ENCODE measurements at regions not wholly inside any gene's neighbourhood (a gene's known extent, or its start where the extent isn't known, plus 50 kb on each side); places are given as distances from the start of the nearest gene placed in this dataset.

GRCh38 chr10:23834091-23834490 is 374.8 kb upstream of the KIAA1217 start:
- no peaks in the 10 kb centered on the region for H3K36me3 ChIP-seq (ENCODE audit: control insufficient read depth in 2 of 2, insufficient read depth in 1 of 2, low read length in 2 of 2)
- POLR2A ChIA-PET = no interaction called here
- H3K4me3 ChIP-seq (ENCODE audit: low read depth, low read length) = no peak overlapping the region
- H3K27ac ChIP-seq (ENCODE audit: extremely low read depth, low read depth, low read length) = no peak overlapping the region
- no peaks in the 10 kb centered on the region for H3K9me3 ChIP-seq (ENCODE audit: control insufficient read depth, insufficient read depth, low read depth, low read length)
- TF ChIP-seq ZNF768 (tag by site-specific recombination; IDR thresholded peaks at IDR 0.05) (no peak), SCRT1 (tag by site-specific recombination; IDR thresholded peaks at IDR 0.05; ENCODE audit: borderline replicate concordance) (no peak), ZNF558 (tag by site-specific recombination; IDR thresholded peaks at IDR 0.05) (no peak), ZNF114 (tag by site-specific recombination; IDR thresholded peaks at IDR 0.05) (no peak), ZNF585B (tag by site-specific recombination; IDR thresholded peaks at IDR 0.05) (no peak), ZNF146 (tag by site-specific recombination; IDR thresholded peaks at IDR 0.05) (no peak)
- TF ChIP-seq, protein P1, sequence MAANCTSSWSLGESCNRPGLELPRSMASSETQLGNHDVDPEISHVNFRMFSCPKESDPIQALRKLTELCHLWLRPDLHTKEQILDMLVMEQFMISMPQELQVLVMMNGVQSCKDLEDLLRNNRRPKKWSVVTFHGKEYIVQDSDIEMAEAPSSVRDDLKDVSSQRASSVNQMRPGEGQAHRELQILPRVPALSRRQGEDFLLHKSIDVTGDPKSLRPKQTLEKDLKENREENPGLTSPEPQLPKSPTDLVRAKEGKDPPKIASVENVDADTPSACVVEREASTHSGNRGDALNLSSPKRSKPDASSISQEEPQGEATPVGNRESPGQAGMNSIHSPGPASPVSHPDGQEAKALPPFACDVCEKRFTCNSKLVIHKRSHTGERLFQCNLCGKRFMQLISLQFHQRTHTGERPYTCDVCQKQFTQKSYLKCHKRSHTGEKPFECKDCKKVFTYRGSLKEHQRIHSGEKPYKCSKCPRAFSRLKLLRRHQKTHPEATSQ (tag by site-specific recombination; IDR thresholded peaks at IDR 0.05) = no peak
- TF ChIP-seq, protein P2, sequence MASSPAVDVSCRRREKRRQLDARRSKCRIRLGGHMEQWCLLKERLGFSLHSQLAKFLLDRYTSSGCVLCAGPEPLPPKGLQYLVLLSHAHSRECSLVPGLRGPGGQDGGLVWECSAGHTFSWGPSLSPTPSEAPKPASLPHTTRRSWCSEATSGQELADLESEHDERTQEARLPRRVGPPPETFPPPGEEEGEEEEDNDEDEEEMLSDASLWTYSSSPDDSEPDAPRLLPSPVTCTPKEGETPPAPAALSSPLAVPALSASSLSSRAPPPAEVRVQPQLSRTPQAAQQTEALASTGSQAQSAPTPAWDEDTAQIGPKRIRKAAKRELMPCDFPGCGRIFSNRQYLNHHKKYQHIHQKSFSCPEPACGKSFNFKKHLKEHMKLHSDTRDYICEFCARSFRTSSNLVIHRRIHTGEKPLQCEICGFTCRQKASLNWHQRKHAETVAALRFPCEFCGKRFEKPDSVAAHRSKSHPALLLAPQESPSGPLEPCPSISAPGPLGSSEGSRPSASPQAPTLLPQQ (tag by site-specific recombination; IDR thresholded peaks at IDR 0.05) = no peak
- CTCF ChIA-PET = no interaction called here
- H3K4me1 ChIP-seq (ENCODE audit: control insufficient read depth, insufficient read depth, low read length) = no peaks in the 10 kb centered on the region

- CTCF ChIA-PET = no interaction called here
- TF ChIP-seq ZNF335 (tag by site-specific recombination; conservative IDR thresholded peaks at IDR 0.05) = no peak
- TF ChIP-seq ZNF138 (tag by site-specific recombination; IDR thresholded peaks at IDR 0.05; ENCODE audit: borderline replicate concordance) = no peak
- TF ChIP-seq TRIM28 (IDR thresholded peaks at IDR 0.05; ENCODE audit: borderline replicate concordance, low read length) = no peak
- no peak for TF ChIP-seq ZNF169 (tag by site-specific recombination; IDR thresholded peaks at IDR 0.05)
- TF ChIP-seq, protein P3, sequence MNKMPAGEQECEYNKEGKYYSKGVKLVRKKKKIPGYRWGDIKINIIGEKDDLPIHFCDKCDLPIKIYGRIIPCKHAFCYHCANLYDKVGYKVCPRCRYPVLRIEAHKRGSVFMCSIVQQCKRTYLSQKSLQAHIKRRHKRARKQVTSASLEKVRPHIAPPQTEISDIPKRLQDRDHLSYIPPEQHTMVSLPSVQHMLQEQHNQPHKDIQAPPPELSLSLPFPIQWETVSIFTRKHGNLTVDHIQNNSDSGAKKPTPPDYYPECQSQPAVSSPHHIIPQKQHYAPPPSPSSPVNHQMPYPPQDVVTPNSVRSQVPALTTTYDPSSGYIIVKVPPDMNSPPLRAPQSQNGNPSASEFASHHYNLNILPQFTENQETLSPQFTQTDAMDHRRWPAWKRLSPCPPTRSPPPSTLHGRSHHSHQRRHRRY (tag by site-specific recombination; IDR thresholded peaks at IDR 0.05) = no peak
- TF ChIP-seq ZBTB48 (tag by site-specific recombination; IDR thresholded peaks at IDR 0.05) = no peak
- no peak for TF ChIP-seq IKZF3 (tag by site-specific recombination; IDR thresholded peaks at IDR 0.05)
- TF ChIP-seq, protein P4, sequence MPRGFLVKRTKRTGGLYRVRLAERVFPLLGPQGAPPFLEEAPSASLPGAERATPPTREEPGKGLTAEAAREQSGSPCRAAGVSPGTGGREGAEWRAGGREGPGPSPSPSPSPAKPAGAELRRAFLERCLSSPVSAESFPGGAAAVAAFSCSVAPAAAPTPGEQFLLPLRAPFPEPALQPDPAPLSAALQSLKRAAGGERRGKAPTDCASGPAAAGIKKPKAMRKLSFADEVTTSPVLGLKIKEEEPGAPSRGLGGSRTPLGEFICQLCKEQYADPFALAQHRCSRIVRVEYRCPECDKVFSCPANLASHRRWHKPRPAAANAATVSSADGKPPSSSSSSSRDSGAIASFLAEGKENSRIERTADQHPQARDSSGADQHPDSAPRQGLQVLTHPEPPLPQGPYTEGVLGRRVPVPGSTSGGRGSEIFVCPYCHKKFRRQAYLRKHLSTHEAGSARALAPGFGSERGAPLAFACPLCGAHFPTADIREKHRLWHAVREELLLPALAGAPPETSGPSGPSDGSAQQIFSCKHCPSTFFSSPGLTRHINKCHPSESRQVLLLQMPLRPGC (tag by site-specific recombination; IDR thresholded peaks at IDR 0.05) = no peak
- TF ChIP-seq ZNF610 (tag by site-specific recombination; IDR thresholded peaks at IDR 0.05; ENCODE audit: borderline replicate concordance) = no peak
- no peak overlapping the region for H3K4me3 ChIP-seq (ENCODE audit: low read depth, low read length)
Measured at GRCh38 chr10:23850631-23851030, 358.3 kb upstream of the KIAA1217 start.

GRCh38 chr10:23859598-23859997 is 349.3 kb upstream of the KIAA1217 start:
- H3K9me3 ChIP-seq (ENCODE audit: control insufficient read depth, insufficient read depth, low read depth, low read length) = no peaks in the 10 kb centered on the region
- H3K36me3 ChIP-seq (ENCODE audit: control insufficient read depth in 2 of 2, insufficient read depth in 1 of 2, low read length in 2 of 2) = no peaks in the 10 kb centered on the region
- ChIA-PET CTCF (no interaction called here), POLR2A (no interaction called here)
- no peak overlapping the region for H3K27ac ChIP-seq (ENCODE audit: extremely low read depth, low read depth, low read length)
- no peaks in the 10 kb centered on the region for H3K4me1 ChIP-seq (ENCODE audit: control insufficient read depth, insufficient read depth, low read length)
- TF ChIP-seq ZNF426 (tag by site-specific recombination; IDR thresholded peaks at IDR 0.05) = no peak
- TF ChIP-seq ZNF555 (tag by site-specific recombination; conservative IDR thresholded peaks at IDR 0.05) = no peak
- TF ChIP-seq SCRT1 (tag by site-specific recombination; IDR thresholded peaks at IDR 0.05; ENCODE audit: borderline replicate concordance) = no peak
- no peak for TF ChIP-seq ZBTB20 (tag by site-specific recombination; IDR thresholded peaks at IDR 0.05)
- TF ChIP-seq ZNF629 (tag by site-specific recombination; IDR thresholded peaks at IDR 0.05) = no peak
- no peak for TF ChIP-seq ZNF2 (tag by site-specific recombination; IDR thresholded peaks at IDR 0.05)
- TF ChIP-seq TSHZ1 (tag by site-specific recombination; IDR thresholded peaks at IDR 0.05; ENCODE audit: borderline replicate concordance) = no peak
- H3K4me3 ChIP-seq (ENCODE audit: low read depth, low read length) = no peak overlapping the region

More at GRCh38 chr10:23850631-23851030, 358.3 kb upstream of the KIAA1217 start:
- POLR2A ChIA-PET = no interaction called here
- H3K9me3 ChIP-seq (ENCODE audit: control insufficient read depth, insufficient read depth, low read depth, low read length) = no peaks in the 10 kb centered on the region
- H3K4me1 ChIP-seq (ENCODE audit: control insufficient read depth, insufficient read depth, low read length) = no peaks in the 10 kb centered on the region
- H3K27ac ChIP-seq (ENCODE audit: extremely low read depth, low read depth, low read length) = no peak overlapping the region
- H3K36me3 ChIP-seq (ENCODE audit: control insufficient read depth in 2 of 2, insufficient read depth in 1 of 2, low read length in 2 of 2) = no peaks in the 10 kb centered on the region

Data from HEK293 (cell line).